ENCODE measurements at regions not wholly inside any gene's neighbourhood (a gene's known extent, or its start where the extent isn't known, plus 50 kb on each side); places are given as distances from the start of the nearest gene placed in this dataset.

DNA sequence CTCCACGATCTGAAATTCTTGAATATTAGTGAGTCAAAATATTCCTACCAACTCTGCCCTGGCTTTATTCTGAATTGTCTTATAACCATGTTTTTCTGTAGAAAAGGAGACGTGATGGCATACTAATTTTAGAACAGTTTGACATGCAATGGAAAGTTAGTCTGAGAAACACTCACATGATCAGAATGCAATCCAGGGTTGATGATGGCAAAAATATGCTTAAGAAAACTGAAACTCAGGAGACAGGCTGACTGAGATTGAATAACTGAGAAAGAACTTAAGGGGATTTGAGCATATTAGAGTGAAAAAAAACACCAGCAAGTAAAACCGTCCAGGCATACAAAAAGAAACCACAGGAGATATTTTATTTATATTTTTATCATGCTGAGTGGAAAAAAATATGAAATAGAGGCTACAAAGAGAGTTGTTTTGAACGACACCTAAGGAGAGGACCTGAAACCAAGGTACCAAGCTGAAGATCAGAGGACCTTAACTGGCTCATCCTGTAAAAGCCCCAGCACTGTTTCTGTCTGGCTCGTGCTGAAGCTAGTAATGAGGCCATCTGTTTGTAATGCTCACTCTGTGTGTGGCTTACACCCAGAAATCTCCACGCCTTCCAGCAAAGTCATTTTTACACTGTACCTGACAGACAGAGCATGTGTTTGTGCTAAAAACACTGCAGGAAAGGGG lies 437.2 kb upstream of the PKDCC start:
- DNase-seq: no peak

- DNase-seq: no peak
Observed at GRCh38 chr2:41618754-41619153, 429.1 kb upstream of the PKDCC start.

DNA sequence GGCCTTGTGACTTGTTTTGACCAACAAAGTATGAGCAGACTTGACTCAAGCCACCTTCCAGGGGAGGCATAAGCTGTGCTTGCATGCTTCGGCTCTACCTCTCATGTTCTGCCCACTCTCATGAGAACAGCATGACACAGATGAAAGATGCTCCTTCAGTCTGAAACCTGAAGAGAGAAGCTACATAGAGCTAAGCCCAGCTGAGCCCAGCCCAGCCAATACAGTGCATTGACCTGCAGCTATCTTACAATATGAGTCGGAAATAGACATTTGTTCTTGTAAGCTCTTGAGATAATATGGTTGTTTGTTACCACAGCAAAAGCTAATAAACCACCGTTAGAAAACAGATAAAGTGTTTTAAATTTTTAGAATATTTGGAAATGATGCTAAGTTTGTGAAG lies 426.7 kb upstream of the PKDCC start:
- DNase-seq: no peak

DNA sequence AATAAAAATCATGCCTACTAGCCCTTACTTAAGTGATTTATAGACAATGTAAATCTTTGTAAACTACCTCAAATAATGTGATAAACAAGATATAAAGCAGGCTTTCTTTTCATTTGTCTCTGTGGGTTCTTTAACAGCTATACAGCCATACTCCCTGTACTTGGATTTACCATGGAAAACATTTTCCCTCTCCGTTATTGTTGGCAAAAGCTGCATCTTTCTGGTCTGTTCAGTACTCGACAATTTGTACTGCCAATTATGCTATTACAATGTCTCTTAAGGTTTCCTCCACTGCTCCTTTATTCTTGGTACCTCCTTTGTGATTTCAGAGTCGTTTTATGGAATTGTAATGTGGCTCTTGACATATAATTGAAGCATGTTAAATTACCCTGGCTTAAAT lies 426.3 kb upstream of the PKDCC start:
- DNase-seq: no peak

DNA sequence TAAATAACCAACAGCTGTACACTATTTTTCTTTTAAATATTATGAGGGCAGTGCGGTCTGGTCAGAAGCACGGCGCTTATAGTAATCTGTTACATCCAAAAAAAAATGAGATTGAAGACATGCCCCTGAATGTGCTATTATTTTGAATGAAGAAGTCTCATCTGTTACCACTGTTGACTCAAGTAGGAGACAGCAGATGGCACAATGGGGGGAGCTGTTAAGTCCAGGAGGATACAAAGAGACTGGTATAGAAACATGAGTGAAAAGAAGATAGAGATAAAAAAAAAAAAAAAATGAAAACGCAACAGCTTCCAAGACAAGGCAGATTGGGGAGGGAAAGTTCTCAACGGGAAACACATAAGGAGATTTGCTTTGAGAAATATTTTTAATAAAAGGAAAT lies 425.5 kb upstream of the PKDCC start:
- DNase-seq: no peak

- no peak for DNase-seq
Observed at GRCh38 chr2:41626936-41627335, 420.9 kb upstream of the PKDCC start.

GRCh38 chr2:41634686-41635085 lies 413.1 kb upstream of the PKDCC start:
- DNase-seq: no peak

DNA sequence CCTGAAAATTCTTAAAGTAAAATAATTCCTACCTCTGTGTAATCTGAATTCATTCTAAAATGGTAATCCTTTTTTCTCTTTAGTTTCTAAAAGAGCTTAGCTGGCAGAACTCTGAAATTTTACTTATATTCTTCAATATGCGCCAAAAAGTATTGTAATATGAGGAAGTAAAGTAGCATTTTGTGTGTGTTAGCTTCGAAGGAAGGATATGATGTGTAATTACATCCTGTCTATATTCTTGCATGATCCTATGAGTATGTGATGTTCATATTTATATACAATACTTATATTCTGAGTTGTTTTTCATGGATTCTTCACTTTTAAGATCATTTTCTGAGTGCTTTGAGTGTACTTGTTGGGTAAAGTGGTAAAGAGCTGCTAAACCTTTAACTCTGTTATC lies 402.9 kb upstream of the PKDCC start:
- DNase-seq: no peak

DNA sequence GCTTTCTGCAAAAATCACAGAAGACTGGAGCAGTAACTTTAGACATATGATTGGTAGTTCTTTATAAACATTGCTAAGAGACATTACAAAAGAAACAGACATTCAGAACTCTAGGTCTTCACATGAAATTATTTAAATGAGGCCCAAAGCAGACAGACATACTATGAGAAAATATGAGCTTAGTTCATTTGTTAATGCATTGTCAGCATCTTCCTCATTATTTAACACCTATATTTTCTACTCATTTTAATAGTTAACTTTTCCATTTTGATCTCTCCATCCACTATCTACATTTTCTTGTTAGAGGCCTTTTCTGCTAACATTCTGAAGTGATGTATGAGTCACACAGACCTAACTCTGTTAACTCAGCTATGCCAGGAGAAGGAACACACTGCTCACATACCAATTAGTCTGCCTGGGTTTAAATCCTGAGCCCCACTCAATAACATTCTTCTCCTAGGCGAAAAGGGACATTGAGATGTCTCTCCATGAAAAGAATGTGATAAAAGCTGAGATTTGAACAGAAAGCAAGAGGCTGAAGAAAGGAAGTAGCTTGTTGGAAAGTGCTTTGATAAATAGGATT lies 400.3 kb upstream of the PKDCC start:
- DNase-seq: no peak

GRCh38 chr2:41657226-41657625 lies 390.6 kb upstream of the PKDCC start:
- no peak for DNase-seq

DNA sequence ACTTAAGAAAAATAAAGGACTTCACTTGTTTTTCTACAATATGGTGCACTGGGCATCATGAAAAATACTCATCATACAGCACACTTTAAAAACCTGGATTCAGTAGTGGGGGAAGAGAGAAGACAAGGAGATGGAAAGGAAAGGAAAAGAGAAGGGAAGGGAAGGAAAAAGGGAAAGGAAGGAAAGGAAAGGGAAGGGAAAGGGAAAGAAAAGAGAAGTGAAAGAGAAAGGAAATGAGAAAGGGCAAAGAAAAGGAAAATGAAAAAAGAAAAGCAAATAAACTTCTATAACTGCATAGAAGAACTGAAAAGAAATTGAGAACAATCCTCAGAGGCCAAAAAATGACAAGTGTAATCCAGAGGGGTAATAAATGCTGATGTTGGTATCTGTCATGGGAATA lies 388.1 kb upstream of the PKDCC start:
- no peak for DNase-seq

DNA sequence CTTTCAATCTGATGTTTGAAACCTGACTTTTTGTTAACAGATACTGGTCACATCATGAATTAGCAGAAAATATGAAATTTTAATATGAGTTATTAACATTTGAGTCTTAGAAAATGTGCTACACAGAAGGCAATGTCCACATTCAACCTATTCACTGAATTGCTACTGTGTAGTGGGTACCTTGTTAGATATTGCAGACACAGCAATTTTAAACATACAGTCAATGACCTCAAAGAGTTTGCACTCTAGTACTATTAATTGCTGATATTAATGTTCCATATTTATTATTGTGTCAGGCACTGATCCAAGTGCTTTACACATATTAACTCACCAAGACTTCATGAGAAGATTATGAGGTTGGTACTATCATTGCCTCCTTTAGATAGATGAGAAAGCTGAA lies 385.4 kb upstream of the PKDCC start:
- no peak for DNase-seq

DNA sequence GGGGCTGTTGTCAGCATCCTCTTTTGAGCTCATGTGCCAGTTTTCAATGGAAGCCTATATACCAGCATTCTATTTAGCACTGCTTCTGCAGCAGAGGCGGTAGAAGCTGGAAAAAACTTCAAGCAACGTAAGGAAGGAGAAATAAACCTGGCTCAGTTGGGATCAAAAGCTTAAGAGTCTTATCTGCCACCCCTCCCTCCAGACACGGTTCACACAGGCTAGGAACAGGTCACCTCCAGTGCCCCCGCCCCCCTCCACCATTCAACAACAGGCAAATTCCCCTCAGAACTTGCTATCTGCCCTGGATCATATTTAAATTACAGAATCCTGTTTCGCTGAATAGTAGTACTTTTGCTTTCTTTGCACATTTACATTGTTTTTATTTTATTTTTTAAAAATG lies 384.8 kb upstream of the PKDCC start:
- no peak for DNase-seq

DNA sequence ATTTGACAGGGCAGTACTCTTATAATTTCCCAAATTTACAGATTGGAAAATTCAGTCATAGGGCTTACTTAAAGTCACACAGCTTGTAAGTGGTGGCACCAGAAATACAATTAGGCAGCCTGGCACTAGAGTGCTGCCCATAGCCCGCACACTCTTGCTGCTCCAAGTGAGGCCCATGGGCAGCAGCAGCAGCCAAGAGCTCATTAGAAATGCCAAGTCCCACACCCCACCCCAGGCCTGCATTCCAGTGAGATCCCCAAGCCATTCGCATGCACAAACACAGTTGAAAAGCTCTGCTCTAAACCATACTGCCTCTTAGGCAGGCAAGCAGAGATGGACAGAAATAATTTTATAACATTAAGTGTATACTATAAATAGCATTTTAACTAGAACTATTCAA lies 379.3 kb upstream of the PKDCC start:
- DNase-seq: no peak

- no peak for DNase-seq
Observed at GRCh38 chr2:41678639-41679038, 369.2 kb upstream of the PKDCC start.

- no peak for DNase-seq
Observed at GRCh38 chr2:41686156-41686555, 361.7 kb upstream of the PKDCC start.

DNA sequence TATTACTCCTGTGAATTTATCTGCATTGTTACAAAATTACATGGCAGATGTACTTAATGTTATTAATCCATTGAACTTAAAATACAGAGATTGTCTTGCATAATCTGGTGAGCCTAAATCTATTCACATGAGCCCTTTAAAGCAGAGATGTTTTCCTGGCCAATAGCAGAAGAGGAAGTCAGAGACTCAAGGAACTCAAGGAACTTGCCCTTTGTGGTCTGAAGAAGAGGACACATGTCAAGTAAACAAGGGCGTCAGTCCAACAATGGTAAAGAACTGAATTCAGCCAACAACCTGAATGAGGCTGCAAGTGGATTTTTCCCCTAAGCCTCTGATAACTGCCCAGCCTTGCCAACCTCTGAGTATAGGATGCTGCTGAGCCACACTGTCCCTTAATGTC lies 356.3 kb upstream of the PKDCC start:
- no peak for DNase-seq

GRCh38 chr2:41694536-41695049 lies 353.2 kb upstream of the PKDCC start:
- no peak for DNase-seq

- DNase-seq: no peak
Observed at GRCh38 chr2:41695198-41696113, 352.4 kb upstream of the PKDCC start.

- DNase-seq: no peak
Observed at GRCh38 chr2:41697389-41697788, 350.4 kb upstream of the PKDCC start.

DNA sequence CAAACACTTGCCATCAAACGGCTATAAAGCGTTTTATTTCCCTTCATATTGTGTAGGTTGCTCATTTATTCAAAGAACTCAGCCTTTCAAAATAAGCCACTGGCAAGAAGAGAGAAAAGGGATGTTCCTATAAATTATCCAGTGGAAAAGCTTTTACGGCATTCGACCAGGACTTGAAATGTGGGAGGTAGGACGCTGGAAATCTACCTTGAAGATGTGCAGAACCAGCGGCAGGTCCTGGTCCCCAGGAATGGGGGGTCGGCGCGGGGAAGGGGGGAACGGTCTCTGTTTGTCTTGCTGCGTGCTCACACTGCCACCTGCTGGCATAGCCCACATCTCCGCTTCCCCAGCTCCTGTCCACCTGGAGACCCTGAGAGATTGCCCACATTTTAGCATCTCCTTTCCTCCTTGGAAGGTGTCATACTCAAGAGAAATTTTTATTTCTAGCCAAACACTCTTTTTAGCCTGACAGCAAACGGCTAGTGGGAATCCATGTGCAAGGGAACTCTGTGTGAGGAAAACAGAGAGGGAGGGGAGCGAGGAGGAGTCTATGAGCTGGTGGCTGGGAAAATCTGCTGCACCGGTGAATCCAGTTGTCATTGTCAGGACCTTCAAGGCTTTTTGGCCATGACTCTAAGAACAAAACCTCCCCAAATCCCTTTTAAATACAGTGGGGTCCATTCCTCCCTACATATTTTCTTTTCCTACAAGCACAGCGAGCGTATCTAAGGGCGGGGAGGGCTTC lies 349.0 kb upstream of the PKDCC start:
- no peak for DNase-seq

DNA sequence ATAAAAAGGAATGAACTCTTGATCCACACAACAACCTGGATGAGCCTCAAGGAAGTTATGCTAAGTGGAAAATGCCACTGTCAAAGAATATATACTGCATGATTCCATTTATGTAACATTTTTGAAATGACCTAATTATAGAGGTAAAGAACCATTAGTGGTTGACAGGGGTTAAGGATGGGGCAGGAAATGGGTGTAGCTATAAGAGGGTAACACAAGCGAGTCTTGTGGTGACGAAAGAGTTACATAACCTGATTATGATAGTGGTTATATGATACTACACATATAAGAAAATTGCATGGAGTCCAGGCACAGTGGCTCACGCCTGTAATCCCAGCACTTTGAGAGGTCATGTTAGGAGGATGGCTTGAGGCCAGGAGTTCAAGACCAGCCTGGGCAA lies 346.6 kb upstream of the PKDCC start:
- DNase-seq: no peak

GRCh38 chr2:41703123-41703522 lies 344.7 kb upstream of the PKDCC start:
- no peak for DNase-seq

All from NCI-H2107 (cell line).